HCT116 (cell line): ENCODE measurements at regions not wholly inside any gene's neighbourhood (a gene's known extent, or its start where the extent isn't known, plus 50 kb on each side); places are given as distances from the start of the nearest gene placed in this dataset.

Source experiments
- CBX3 ChIP-seq: IDR thresholded peaks from 2 replicates; pipeline ENCODE4 v1.6.1; 2012; ENCODE audit warnings: low read depth
- CEBPB ChIP-seq: IDR thresholded peaks from 2 replicates; pipeline ENCODE4 v1.6.1; 2012; ENCODE audit warnings: low read depth
- EZH2 ChIP-seq: fragments of 200-600 bp; sonication (generic); IDR thresholded peaks from 2 replicates; pipeline ENCODE4 v1.6.1; 2017; ENCODE audit warnings: antibody characterized with exemption, mixed run types
- POLR2A ChIP-seq: IDR thresholded peaks from 2 replicates; pipeline ENCODE4 v1.7.0; 2011; ENCODE audit warnings: borderline replicate concordance; ENCODE audit not compliant: insufficient read depth, insufficient read length; ENCODE audit errors: extremely low read depth
- ZFX ChIP-seq: fragments of 450-650 bp; IDR thresholded peaks from 2 replicates; pipeline ENCODE4 v1.6.1; 2017
- TF ChIP-seq, protein P1 (sequence below), 3 experiments: fragments of 200-600 bp in 1 of 3; sonication (generic) in 1 of 3; IDR thresholded peaks in 2 of 3; conservative IDR thresholded peaks in 1 of 3; 2 replicates each; pipeline ENCODE4 v1.5.1; 2012 to 2017; ENCODE audit warnings: low read depth in 2 of 3, low read length in 2 of 3, antibody characterized with exemption in 1 of 3, borderline replicate concordance in 1 of 3, control low read depth in 1 of 3, mild to moderate bottlenecking in 1 of 3, mixed read lengths in 1 of 3, mixed run types in 1 of 3, moderate library complexity in 1 of 3; ENCODE audit not compliant: insufficient read depth in 1 of 3

DNA sequence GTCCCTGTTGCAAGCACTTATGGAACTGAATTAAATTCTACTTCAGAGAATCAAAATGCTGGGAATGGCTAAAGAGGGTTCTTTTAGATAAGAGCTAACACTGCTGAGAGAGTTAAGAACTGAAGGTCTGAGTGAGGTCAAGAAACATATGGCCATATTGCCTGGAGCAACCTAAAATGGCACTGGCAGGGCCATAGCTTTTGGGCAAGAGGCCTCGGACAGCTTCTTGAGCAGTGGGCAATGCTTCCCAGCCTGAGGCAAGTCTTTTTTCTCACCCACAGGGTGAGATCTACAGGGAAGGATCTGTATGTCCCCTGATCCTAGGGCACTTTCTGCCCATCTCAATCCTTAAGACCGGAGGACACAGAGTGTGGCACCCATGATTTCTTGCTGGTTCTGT, 244.6 kb upstream of the NT5C1B start:
- TF ChIP-seq POLR2A (no peak), ZFX (no peak), CBX3 (no peak), EZH2 (no peak), CEBPB (no peak)
- TF ChIP-seq, protein P1, sequence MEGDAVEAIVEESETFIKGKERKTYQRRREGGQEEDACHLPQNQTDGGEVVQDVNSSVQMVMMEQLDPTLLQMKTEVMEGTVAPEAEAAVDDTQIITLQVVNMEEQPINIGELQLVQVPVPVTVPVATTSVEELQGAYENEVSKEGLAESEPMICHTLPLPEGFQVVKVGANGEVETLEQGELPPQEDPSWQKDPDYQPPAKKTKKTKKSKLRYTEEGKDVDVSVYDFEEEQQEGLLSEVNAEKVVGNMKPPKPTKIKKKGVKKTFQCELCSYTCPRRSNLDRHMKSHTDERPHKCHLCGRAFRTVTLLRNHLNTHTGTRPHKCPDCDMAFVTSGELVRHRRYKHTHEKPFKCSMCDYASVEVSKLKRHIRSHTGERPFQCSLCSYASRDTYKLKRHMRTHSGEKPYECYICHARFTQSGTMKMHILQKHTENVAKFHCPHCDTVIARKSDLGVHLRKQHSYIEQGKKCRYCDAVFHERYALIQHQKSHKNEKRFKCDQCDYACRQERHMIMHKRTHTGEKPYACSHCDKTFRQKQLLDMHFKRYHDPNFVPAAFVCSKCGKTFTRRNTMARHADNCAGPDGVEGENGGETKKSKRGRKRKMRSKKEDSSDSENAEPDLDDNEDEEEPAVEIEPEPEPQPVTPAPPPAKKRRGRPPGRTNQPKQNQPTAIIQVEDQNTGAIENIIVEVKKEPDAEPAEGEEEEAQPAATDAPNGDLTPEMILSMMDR (IDR thresholded peaks at IDR 0.05 in 2 of 3, conservative IDR thresholded peaks at IDR 0.05 in 1 of 3; ENCODE audit: borderline replicate concordance in 1 of 3, insufficient read depth in 1 of 3, low read depth in 2 of 3, low read length in 2 of 3) = no peak
